ENCODE measurements at regions not wholly inside any gene's neighbourhood (a gene's known extent, or its start where the extent isn't known, plus 50 kb on each side); places are given as distances from the start of the nearest gene placed in this dataset.
A peak's percentile ranks its signal among the peaks of the same experiment; 100 is the strongest.

GRCh38 chr9:11002705-11003104 is 389.9 kb upstream of the PTPRD start:
- no peak for DNase-seq

DNA sequence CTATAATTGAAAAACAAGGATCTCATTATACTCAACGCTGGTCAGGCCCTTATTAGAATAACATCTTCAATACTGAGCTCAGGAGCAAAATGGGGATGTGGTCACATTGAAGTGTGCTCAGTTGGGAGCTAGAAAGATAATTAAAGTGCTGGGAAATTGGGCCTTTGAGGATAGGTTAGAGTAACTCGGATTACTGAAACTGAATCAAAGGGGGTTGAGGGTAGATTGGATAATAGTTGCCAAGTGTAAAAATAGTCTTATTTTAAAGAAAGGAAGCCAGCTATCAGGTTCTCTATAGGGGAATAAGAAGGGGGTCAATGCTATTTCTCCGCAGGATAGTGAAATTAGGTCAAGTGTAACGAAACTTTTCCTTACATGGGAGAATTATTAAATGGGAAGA is 391.0 kb upstream of the PTPRD start:
- no peak for DNase-seq

DNA sequence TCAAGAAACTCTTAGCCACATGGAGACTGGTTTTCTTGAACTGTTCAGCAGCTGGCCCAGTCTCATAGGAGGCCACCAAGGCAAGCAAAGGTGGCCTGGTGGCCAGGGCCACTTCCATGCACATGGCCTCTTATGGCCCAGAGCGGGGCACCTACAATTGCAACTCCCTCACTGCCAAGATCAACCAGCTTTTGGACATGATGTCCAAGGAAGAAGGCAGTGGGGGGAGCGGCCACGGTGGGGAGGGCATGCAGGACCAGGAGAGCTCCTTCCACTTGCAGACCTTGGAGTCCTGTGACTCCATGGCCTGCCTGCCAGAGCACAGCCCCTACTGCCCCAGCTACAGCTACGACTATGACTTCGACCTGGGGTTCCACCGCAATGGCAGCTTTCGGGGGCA is 398.9 kb upstream of the PTPRD start:
- DNase-seq, result no peak

DNA sequence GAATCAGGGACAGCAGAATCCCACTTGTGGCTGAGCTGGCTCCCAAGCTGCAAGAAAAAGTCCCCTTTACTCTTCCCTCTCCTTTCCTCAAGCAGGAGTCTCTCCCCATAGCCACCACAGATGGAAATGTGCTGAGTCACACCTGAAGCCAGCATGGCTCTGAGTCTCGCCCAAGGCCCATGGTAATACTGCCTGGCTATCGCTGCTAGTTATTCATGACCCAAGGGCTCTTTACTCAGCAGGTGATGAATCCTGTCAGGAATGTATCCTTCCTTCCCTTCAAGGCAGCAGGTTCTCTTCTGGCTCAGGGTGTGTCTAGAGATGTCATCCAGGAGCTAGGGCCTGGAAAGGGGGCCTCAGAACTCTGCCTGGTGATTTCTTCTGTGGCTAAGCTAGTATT is 403.3 kb upstream of the PTPRD start:
- no peak for DNase-seq

- no peak for DNase-seq
Observed at GRCh38 chr9:11023201-11023600, 410.4 kb upstream of the PTPRD start.

- DNase-seq, result no peak
Observed at GRCh38 chr9:11025775-11026174, 413.0 kb upstream of the PTPRD start.

DNA sequence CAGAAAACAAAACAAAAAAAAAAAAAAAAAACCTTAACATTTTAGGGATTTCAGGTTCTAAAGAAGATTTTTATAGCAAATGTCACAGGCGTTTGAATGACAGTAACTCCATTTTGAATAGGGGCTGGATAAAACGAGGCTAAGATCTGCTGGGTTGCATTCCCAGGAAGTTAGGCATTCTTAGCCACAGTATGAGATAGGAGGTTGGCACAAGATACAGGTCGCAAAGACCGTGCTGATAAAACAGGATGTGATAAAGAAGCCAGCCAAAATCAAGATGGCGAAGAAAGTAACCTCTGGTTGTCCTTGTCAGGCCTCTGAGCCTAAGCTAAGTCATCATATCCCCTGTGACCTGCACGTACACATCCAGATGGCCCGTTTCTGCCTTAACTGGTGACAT is 425.6 kb upstream of the PTPRD start:
- no peak for DNase-seq

DNA sequence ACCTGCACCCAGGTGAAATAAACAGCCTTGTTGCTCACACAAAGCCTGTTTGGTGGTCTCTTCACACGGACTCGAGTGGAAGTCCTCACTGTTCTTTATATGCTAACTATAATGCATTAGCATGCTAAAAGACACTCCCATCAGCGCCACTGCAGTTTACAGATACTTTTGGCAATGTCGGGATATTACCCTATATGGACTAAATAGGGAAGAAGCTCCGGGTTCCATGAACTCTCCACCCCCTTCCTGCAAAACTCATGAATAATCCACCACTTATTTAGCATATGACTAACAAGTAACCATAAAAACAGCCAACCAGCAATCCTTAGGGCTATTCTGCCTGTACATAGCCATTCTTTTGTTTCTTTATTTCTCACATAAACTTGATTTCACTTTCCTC is 426.2 kb upstream of the PTPRD start:
- peak; percentile 4 for DNase-seq

- DNase-seq, result no peak
Observed at GRCh38 chr9:11045589-11045988, 432.8 kb upstream of the PTPRD start.

DNA sequence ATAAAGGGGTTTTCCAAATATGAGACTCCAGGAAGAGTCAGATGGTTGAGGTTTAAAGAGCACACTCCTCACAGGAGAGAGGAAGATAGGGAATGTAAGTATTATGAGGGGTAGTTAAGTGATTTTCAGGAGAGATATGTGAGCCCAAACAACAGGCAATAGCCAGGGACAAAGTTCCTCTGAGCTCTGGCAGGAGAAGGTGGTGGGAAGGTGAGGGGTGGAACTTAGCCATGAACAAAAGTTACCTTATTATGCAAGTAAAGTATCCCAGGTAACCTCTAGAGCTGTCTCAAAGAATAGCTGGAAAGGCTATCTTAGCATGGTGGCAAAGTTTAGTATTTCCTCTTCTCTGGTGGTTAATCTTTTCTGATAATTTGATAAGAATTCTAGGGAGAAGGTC is 450.5 kb upstream of the PTPRD start:
- no peak for DNase-seq

GRCh38 chr9:11064909-11065308 is 452.1 kb upstream of the PTPRD start:
- DNase-seq, result no peak

DNA sequence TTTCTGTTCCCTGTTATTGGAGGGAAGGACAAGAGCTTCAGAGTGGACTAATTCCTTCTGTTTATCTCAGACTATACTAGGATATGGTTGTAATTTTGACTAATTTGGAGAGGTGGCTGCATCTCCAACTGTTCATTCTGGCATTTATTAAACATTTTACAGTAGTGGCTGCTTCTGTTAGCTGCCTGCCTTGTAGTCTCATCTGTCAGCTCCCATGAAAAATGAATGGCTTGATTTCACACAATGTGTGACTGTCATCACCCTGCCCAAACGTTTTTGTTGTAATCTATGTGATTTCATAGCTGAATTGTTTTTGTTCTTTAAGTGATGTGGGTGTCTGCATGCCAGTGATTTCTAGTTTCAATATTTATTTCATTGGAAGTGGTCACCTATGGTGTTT is 459.4 kb upstream of the PTPRD start:
- no peak for DNase-seq

DNA sequence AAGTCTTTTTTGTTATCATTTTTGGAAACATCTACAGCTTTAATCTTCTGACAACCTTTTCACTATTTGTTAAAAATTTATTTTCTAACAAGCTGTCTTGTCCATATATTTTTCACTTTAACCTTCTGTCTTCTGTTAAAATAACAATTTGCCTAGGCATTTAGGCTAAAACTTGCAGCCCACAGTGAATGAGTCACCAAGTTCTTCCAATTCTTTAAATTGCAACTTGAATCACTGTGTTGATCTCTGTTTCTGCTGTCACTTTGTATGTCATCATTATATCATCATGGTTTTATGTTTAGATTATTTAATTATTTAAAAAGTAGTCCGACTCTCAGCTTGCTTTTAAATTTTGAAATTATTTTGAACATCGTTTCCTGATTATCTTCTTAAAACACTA is 473.8 kb upstream of the PTPRD start:
- no peak for DNase-seq

- no peak for DNase-seq
Observed at GRCh38 chr9:11088821-11089374, 476.1 kb upstream of the PTPRD start.

- no peak for DNase-seq
Observed at GRCh38 chr9:11092974-11093373, 480.2 kb upstream of the PTPRD start.

- DNase-seq, result no peak
Observed at GRCh38 chr9:11097020-11097419, 484.2 kb upstream of the PTPRD start.

GRCh38 chr9:11103525-11103924 is 490.7 kb upstream of the PTPRD start:
- DNase-seq, result no peak

DNA sequence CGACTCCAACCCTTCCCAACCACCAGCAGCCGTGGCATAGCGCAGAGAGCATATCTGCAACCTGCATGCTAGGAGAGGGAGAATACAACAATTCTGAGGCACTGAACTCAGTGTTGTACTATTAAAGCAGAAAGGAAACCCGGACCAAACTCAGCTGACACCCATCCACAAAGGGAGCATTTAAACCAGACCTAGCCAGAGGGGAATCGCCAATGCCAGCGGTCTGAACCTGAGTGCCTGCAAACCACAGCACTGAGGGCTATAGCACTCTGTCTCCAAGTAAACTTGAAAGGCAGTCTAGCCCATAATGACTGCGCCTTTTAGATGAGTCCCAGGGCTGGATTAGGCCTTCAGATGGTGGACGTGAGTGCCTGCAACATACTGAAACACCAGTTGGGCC is 494.4 kb upstream of the PTPRD start:
- DNase-seq, result no peak

DNA sequence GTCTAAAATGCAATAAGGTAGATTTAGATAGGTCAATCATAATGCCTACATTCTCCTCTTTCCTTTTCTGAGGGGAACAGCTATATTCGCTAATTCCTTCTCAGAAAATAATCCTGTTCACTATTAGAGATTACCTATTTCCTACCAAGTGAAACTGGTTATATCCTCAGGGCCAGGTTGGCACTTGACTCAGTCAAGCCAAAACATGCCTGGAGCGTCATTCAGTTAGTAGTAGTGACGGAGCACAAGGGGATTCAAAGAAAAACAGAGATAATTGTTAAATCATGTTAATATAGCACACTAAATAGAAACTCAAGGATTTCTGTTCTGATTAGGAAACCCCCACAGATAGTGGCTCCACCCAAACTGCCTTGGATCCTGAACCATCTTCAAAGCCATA is 515.4 kb upstream of the PTPRD start:
- no peak for DNase-seq

GRCh38 chr9:11135851-11136250 is 523.0 kb upstream of the PTPRD start:
- no peak for DNase-seq

GRCh38 chr9:11141357-11141756 is 528.6 kb upstream of the PTPRD start:
- DNase-seq, result no peak

GRCh38 chr9:11142965-11143738 is 530.4 kb upstream of the PTPRD start:
- no peak for DNase-seq

DNA sequence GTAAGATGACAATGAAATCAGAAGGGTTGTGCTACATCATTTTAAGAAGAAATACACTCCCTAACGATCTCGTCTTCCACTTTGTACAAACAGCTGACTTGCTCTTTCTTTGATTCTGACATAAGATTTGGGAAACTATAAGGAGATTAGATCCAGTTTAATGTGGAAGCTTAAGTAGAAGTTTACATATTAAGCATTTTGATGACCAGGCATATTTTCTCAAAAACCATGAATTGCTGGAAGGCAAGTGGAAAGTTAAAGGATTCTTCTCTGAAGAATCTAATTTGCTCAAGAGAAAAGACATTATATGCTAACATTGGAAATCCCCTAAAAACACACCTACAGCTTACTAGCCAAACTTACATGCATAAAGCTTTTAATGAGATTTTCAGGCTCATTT is 531.9 kb upstream of the PTPRD start:
- DNase-seq, result no peak

GRCh38 chr9:11148189-11148588 is 535.4 kb upstream of the PTPRD start:
- DNase-seq, result no peak

DNA sequence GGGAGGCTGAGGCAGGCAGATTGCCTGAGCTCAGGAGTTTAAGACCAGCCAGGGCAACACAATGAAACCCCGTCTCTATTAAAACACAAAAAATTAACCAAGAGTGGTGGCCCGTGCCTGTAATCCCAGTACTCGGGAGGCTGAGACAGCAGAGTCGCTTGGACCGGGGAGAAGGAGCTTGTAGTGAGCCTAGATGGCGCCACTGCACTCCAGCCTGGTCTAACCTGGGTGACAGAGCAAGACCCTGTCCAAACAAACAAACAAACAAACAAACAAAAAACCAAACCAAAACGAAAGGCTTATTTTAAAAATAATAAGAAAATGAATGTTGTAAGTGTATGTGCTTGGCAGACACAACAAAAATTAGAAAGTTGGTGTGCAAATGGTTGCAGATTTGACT is 536.3 kb upstream of the PTPRD start:
- DNase-seq, result no peak

Measured in MV-4-11 (cell line).